Liver (tissue), 3 donors: ENCODE measurements at regions not wholly inside any gene's neighbourhood (a gene's known extent, or its start where the extent isn't known, plus 50 kb on each side); places are given as distances from the start of the nearest gene placed in this dataset.

ENCODE experiments used
- EGR1 ChIP-seq, 2 donors: IDR thresholded peaks; 2 replicates each; pipeline ENCODE4 v1.6.1; 2016 to 2018; ENCODE audit warnings: antibody characterized with exemption in 2 of 2, low read depth in 2 of 2
- GABPA ChIP-seq, 2 donors: IDR thresholded peaks in 1 of 2; conservative IDR thresholded peaks in 1 of 2; 2 replicates each; pipeline ENCODE4 v1.6.1; 2016; ENCODE audit warnings: antibody characterized with exemption in 2 of 2, mild to moderate bottlenecking in 1 of 2, moderate library complexity in 1 of 2
- RAD21 ChIP-seq, 2 donors: IDR thresholded peaks; 2 replicates each; pipeline ENCODE4 v1.6.1; 2016; ENCODE audit warnings: antibody characterized with exemption in 2 of 2, mild to moderate bottlenecking in 2 of 2
- RXRA ChIP-seq, 2 donors: IDR thresholded peaks; 2 replicates each; pipeline ENCODE4 v1.6.1; 2017 to 2018; ENCODE audit warnings: antibody characterized with exemption in 2 of 2, mild to moderate bottlenecking in 1 of 2
- SP1 ChIP-seq: IDR thresholded peaks from 2 replicates; pipeline ENCODE4 v1.6.1; 2018; ENCODE audit warnings: antibody characterized with exemption, mild to moderate bottlenecking
- TAF1 ChIP-seq: conservative IDR thresholded peaks from 2 replicates; pipeline ENCODE4 v1.6.1; 2016; ENCODE audit warnings: antibody characterized with exemption, mild to moderate bottlenecking
- YY1 ChIP-seq: IDR thresholded peaks from 2 replicates; pipeline ENCODE4 v1.6.1; 2016; ENCODE audit warnings: antibody characterized with exemption, mild to moderate bottlenecking
- TF ChIP-seq, protein P1 (sequence below): fragments of 150-350 bp; IDR thresholded peaks from 2 replicates; pipeline ENCODE4 v1.5.1; 2017; ENCODE audit warnings: improper control_type of control experiment, low read depth, low read length; ENCODE audit not compliant: missing input control
- TF ChIP-seq, protein P2 (sequence below): IDR thresholded peaks from 2 replicates; pipeline ENCODE4 v1.6.1; 2016; ENCODE audit warnings: antibody characterized with exemption, mild to moderate bottlenecking
- TF ChIP-seq, protein P3 (sequence below): IDR thresholded peaks from 2 replicates; pipeline ENCODE4 v1.6.1; 2016; ENCODE audit warnings: antibody characterized with exemption
- TF ChIP-seq, protein P4 (sequence below): IDR thresholded peaks from 2 replicates; pipeline ENCODE4 v1.6.1; 2016; ENCODE audit warnings: antibody characterized with exemption
- donor health status: healthy.
- donor health status: healthy.

DNA sequence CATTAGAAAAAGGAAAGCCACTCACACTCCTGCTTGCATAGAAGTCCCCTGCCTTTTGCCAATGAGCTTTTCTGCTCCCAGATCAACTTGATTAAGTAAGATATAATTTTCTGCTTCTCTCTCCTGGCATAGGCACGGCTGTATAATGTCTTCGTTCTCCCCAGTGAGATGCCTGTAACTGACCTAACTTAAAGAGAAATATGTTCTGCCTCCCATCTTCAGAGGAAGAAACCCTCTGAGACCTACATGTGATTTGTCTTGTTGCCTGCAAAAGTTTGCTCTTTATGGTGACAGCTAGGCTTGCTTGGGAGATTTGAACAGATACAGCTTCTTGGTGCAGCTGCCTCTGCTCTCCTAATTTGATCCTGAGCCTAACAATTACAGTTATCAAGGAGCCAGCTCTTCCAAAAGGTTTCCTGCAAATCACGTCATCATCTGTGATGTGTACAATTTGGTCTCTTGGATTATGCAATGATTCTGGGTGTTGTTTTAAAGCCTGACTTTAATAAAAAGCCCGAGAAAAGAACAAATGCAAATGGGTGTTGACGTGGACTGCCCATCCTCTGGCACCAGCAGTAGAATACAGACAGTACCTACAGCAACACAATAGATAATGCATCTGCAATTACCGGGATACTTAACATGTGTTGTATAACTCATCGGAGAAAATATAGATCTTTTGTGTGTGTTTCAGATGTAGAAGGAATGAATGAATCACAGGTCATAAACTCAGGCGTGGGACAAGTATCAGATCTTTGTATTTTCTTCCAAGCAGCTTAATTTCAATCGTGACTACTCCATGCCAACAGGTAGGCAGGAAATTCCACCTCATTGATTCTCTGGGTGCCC is 76.2 kb upstream of the KAZN start:
- TF ChIP-seq, protein P1, sequence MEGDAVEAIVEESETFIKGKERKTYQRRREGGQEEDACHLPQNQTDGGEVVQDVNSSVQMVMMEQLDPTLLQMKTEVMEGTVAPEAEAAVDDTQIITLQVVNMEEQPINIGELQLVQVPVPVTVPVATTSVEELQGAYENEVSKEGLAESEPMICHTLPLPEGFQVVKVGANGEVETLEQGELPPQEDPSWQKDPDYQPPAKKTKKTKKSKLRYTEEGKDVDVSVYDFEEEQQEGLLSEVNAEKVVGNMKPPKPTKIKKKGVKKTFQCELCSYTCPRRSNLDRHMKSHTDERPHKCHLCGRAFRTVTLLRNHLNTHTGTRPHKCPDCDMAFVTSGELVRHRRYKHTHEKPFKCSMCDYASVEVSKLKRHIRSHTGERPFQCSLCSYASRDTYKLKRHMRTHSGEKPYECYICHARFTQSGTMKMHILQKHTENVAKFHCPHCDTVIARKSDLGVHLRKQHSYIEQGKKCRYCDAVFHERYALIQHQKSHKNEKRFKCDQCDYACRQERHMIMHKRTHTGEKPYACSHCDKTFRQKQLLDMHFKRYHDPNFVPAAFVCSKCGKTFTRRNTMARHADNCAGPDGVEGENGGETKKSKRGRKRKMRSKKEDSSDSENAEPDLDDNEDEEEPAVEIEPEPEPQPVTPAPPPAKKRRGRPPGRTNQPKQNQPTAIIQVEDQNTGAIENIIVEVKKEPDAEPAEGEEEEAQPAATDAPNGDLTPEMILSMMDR = no peak
- no peak for TF ChIP-seq RAD21 (IDR thresholded peaks at IDR 0.05)
- TF ChIP-seq, protein P2, sequence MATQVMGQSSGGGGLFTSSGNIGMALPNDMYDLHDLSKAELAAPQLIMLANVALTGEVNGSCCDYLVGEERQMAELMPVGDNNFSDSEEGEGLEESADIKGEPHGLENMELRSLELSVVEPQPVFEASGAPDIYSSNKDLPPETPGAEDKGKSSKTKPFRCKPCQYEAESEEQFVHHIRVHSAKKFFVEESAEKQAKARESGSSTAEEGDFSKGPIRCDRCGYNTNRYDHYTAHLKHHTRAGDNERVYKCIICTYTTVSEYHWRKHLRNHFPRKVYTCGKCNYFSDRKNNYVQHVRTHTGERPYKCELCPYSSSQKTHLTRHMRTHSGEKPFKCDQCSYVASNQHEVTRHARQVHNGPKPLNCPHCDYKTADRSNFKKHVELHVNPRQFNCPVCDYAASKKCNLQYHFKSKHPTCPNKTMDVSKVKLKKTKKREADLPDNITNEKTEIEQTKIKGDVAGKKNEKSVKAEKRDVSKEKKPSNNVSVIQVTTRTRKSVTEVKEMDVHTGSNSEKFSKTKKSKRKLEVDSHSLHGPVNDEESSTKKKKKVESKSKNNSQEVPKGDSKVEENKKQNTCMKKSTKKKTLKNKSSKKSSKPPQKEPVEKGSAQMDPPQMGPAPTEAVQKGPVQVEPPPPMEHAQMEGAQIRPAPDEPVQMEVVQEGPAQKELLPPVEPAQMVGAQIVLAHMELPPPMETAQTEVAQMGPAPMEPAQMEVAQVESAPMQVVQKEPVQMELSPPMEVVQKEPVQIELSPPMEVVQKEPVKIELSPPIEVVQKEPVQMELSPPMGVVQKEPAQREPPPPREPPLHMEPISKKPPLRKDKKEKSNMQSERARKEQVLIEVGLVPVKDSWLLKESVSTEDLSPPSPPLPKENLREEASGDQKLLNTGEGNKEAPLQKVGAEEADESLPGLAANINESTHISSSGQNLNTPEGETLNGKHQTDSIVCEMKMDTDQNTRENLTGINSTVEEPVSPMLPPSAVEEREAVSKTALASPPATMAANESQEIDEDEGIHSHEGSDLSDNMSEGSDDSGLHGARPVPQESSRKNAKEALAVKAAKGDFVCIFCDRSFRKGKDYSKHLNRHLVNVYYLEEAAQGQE = no peak
- no peak for TF ChIP-seq YY1
- no peak for TF ChIP-seq EGR1 (IDR thresholded peaks at IDR 0.05; ENCODE audit: low read depth in 2 of 2)
- TF ChIP-seq, protein P3, sequence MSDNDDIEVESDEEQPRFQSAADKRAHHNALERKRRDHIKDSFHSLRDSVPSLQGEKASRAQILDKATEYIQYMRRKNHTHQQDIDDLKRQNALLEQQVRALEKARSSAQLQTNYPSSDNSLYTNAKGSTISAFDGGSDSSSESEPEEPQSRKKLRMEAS = no peak
- TF ChIP-seq, protein P4, sequence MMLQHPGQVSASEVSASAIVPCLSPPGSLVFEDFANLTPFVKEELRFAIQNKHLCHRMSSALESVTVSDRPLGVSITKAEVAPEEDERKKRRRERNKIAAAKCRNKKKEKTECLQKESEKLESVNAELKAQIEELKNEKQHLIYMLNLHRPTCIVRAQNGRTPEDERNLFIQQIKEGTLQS = no peak
- no peak for TF ChIP-seq SP1
- TF ChIP-seq RXRA (IDR thresholded peaks at IDR 0.05) = no peak
- TF ChIP-seq TAF1 = no peak
- no peak for TF ChIP-seq GABPA (IDR thresholded peaks at IDR 0.05 in 1 of 2, conservative IDR thresholded peaks at IDR 0.05 in 1 of 2)
